ENCODE measurements at regions not wholly inside any gene's neighbourhood (a gene's known extent, or its start where the extent isn't known, plus 50 kb on each side); places are given as distances from the start of the nearest gene placed in this dataset.

DNA sequence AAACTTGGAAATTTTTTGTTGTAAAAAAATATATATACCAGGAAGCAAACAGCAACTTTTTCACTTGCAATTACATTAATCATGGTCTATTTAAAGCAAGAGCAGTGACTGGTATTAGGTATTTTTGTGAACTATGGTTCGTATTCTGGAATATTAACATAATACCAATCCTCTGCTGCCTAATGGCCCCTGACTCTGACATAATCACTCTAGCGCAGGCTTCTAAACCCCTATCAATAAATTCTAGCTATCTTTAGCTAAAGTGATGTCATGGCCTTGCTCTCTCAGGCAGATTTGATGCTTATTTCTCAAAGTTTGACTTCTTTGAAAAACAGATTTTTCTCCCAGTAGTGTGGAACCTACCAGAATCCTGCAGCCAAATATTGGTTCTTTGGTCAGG, 808.3 kb downstream of the VGLL3 start:
- no peak for DNase-seq (ENCODE audit: low read depth in 3 of 3, low spot score in 2 of 3)

DNA sequence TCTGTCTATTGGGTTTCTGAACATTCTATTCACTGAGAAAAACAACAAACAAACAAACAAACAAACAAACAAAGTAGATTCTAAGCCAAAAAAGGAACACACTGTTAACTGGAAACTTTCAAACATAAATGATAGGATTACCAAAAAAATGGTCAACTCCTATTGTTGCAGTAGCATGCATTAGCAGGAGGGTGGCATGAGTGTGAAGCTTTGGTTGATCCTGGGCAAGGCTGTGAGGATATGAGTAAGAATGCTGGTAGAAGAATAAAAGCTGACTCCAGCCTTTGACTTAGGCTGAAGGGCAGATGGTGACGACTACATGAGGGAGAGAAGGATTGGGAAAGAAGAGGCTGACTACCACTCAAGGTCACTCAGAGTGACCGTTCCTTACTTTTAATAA, 810.3 kb downstream of the VGLL3 start:
- no peak for DNase-seq (ENCODE audit: low read depth in 3 of 3, low spot score in 2 of 3)

DNA sequence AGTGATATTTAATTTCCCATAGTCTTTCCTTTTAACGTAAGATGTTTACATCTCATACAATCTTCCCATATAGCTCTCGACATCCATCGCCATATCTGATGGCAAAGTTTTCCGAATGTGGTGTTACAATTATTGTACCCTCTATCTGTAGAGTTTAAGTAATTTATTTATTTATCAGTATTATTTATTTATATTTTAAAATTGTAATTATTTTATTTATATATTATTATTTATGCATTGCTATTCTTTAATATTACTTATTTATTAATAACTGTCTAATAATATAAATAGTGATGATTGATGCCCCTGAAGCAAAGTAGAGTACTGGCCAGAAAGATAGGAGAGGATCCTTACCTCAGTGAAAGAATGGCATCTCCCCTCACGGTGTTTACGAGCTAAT, 812.9 kb downstream of the VGLL3 start:
- no peak for DNase-seq (ENCODE audit: low read depth in 3 of 3, low spot score in 2 of 3)

DNA sequence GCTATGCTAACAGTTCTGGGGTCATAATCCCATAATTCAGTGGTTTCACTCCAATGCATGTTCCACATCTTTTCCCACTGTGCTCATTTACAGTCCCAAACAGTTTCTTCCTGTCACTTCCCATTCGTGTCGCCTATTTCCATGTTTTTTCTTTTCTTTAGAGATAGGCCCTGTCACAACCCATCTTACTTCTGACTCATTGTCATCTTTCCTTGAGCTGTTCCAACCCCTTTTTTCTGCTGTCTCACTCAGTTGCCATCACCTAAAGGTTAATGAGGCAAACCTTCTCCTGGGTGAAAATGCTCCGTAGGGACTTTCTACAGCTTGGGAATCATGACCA, 814.5 kb downstream of the VGLL3 start:
- no peak for DNase-seq (ENCODE audit: low read depth in 3 of 3, low spot score in 2 of 3)

DNA sequence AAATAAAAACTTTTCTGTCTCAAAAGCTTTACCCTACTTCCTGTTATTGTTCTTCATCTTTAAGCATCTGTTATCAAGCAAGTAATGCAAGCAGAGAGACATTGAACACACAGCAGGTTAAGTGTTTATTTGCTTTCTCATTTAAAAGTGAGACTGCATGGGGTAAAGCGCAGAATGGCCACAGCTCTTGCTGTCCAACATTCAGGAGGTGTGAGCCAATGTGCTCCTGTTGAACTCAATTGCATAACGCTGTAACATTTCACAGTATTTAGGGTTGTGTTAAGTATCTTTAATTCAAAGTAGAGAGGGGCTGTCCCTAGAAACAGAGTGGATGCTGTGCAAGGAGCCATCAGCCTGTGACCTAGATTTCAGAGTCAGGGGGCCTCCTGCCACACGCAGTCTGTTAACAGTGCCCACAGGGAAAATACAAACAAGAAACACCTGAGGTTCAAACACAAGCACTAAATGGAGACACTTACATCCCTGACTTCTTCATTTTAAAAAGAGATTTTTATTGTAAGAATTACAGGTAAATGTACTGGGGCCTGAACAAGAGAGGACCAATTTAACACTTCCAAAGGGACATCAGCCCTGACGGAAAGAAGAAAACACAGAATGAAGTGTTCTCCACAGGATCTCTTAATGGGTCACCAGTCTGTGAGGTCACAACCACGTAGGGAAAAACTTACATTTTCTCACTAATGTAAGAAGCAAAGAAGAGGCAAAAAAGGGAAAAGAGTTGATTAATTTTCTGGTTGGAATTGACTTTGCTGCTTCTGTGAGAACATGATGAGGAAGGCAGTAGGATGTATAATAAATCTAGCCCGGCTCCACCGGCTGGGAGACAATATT, 815.1 kb downstream of the VGLL3 start:
- no peak for DNase-seq (ENCODE audit: low read depth in 3 of 3, low spot score in 2 of 3)

DNA sequence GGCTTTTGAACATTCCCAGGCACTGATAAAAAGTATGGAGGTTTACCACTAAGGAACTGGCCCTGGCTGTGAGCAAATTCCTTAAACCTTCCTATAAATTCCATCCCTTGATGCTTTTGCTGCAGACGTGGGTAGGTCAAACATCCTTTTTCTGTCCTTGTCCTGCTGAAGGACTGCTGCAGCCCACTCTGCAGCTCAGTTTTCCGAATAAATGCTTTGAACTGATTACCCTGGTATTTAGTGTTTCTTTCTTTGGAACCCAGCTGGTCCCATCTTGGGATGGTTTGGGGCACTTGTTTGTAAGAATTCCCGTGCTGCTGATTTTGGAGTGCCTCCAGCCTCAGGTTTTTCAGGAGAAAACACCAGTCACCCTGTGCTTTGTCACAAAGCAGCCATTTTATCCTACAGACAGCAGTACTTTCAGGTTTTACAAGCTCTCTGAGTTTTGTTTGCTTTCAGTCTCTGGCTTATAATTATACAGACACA, 815.9 kb downstream of the VGLL3 start:
- no peak for DNase-seq (ENCODE audit: low read depth in 3 of 3, low spot score in 2 of 3)

DNA sequence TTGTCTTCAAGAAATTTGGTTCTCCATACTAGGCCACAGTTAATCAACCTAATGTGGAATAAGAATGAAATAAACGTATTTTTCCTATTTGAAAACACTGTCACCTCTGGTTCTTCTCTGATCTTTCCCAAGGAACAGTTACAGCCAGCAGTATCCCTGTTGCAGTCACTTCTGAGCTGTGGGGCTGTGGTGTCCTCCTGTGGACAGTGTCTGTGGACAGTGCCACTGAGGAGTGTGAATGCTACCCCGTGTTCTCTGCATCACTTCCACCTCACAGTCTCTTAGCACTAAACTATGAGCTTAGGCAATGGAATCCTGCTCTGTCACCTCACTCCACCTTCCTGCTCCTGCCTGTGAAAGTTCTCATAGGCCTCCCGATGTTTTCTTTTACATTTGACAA, 817.5 kb downstream of the VGLL3 start:
- DNase-seq (ENCODE audit: low read depth in 3 of 3, low spot score in 2 of 3) = no peak

DNA sequence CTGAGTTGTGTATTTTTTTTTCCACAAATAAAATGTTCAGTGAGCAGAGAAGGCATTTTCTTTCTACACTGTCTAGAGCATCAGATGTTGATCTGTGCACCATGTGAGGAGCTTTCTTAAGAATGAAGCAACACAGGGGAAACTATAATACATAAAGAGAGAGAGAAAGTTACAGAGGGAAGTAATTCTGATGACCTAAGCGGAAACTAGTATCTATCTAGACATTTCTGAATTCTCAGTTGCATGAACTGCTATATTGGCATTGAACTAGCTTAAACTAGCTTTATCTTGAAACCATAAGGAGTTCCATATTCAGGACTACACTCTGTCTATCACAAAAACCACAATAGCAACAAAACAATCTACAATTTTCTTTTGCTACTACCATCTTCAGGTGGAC, 822.4 kb downstream of the VGLL3 start:
- no peak for DNase-seq (ENCODE audit: low read depth in 3 of 3, low spot score in 2 of 3)

DNA sequence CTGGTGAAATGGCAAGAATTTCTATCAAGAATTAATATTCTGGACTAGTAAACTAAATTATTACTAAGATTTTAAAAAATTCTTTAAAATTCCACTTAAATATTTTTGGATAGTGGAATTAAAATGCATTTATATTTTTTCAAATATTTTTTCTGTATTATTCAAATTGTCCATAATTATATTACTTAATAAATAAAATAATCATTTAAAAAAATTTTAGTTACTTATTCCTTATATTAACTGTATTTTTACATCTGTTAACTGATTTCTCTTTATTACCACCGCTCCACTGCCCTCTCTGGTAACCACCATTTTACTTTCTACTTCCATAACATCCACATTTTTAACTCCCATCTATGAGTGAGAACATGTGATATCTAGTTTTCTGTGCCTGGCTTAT, 828.4 kb downstream of the VGLL3 start:
- no peak for DNase-seq (ENCODE audit: low read depth in 3 of 3, low spot score in 2 of 3)

DNA sequence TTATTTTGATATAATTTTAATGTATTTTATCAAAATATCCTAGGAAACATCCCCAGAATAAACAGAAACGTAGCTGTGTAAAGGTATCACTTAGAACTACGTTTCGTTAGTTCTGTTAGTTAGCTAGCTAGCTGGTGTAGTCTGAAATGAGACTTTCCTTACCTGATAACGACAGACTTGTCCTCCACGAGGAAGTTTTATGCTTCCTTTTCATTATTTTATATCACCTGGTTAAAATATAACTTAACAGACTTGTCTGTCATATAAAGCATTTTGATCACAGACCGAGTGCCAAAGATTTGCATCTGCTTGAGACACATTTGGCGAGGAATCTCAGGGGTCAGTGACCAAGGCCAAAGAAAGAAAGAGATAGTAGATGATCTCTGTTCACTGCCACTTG, 829.5 kb downstream of the VGLL3 start:
- DNase-seq (ENCODE audit: low read depth in 3 of 3, low spot score in 2 of 3) = no peak

DNA sequence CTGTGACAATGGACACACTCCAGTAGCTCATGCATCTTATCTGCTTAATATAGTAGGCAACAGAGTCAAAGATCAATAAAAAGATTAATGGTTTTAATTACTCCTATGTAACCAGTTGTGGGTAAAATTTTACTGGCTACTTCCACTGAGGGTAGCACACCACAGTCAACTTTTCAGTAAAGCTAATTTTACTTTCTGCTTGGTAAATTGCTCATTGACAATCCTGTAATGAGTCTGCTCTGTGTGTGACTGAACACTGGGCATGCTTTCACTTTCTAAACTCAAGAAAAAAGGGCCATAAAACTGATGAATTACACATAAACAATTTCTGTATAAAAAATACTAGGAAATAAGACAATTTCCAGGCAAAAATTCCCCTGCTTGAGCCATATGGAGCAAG, 838.3 kb downstream of the VGLL3 start:
- peak in 1 of 3 donors; percentile 20 for DNase-seq (ENCODE audit: low read depth in 3 of 3, low spot score in 2 of 3)

DNA sequence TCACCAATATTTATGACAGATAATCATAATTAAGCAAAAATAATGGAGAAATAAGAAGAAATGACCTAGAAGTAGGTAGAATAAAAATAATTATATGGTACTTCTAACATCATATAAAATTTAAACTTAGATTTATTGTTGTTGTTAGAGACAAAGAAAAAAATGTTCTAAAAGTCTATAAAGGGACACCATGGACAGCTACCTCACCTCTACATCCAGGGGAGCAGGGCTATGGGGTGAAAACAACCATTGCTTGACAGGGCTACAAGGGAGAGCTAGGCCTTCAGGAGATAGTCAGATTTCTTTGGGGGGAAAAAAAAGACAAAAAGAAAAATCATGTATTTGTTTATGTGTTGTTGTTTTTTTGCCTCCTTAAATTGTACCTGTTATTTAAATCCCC, 841.9 kb downstream of the VGLL3 start:
- no peak for DNase-seq (ENCODE audit: low read depth in 3 of 3, low spot score in 2 of 3)

DNA sequence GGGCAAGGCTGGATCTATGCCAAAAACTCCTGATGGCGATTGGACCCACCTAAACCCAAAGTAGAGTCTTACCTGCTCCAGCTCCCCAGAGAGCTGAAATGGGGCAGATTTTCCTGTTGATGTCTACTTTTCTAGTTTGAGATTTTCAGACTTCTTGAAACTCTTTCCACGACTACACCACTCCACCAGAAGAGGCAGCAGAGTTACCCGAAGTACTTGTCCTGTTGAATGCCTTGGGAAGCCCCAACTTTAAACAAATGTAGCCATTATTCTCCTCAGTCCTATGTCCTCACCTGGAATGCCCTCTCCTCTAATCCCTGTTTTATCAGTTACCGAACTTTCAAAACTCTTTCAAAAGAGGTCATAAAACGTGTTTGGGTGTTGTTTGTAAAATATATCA, 843.8 kb downstream of the VGLL3 start:
- DNase-seq (ENCODE audit: low read depth in 3 of 3, low spot score in 2 of 3) = no peak

DNA sequence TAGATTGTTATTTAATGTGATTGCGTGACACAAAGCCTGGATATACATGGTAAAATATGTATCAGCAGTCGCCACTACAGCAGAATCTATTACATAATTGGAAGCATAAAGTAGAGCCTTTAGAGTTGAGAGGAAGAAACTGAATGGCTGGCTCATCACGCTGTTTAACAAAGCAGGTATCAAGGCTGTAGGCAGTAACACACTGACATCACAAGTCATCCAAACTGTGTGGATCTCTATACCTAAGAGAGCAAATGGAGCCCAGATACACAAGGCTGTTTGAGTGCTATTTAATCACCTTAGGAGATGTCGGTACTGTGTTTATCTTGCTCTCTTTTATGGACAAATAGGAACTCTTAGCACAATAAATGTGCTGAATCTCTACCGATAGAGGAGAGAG, 864.4 kb downstream of the VGLL3 start:
- DNase-seq (ENCODE audit: low read depth in 3 of 3, low spot score in 2 of 3) = no peak

Measured in right renal cortex interstitium (tissue), 3 donors.